HG03025 (cell line): ENCODE measurements at regions not wholly inside any gene's neighbourhood (a gene's known extent, or its start where the extent isn't known, plus 50 kb on each side); places are given as distances from the start of the nearest gene placed in this dataset.
"Not testable (repeated sequence)": the region's sequence is repeated elsewhere in the genome, so short reads cannot be mapped to it uniquely, and the experiment has no call there.

Experiments used
- ATAC-seq: cut with Tn5 transposase; IDR thresholded peaks from one replicate; pipeline ENCODE4 v1.9.1; 2021; ENCODE audit warnings: mild to moderate bottlenecking, moderate library complexity; ENCODE audit not compliant: unreplicated experiment, low FRiP score

- no peak for ATAC-seq
These were observed 232.5 kb downstream of the PARP8 start for GRCh38 chr5:50898966-50899365.

- ATAC-seq, result no peak
These were observed 234.6 kb downstream of the PARP8 start for GRCh38 chr5:50900952-50901510.

- no peak for ATAC-seq
These were observed 237.2 kb downstream of the PARP8 start for GRCh38 chr5:50903651-50904050.

GRCh38 chr5:50905996-50906570, 239.6 kb downstream of the PARP8 start:
- no peak for ATAC-seq

GRCh38 chr5:50920160-50920559, 253.7 kb downstream of the PARP8 start:
- ATAC-seq, result not testable (repeated sequence)

GRCh38 chr5:50921366-50922133, 255.1 kb downstream of the PARP8 start:
- ATAC-seq, result no peak

- ATAC-seq, result peak; percentile 91
These were observed 255.9 kb downstream of the PARP8 start for GRCh38 chr5:50922134-50922941.

GRCh38 chr5:50922942-50923767, 256.7 kb downstream of the PARP8 start:
- no peak for ATAC-seq

- no peak for ATAC-seq
These were observed 257.5 kb downstream of the PARP8 start for GRCh38 chr5:50923768-50924494.

- no peak for ATAC-seq
These were observed 261.5 kb downstream of the PARP8 start for GRCh38 chr5:50927953-50928352.

- no peak for ATAC-seq
These were observed 262.7 kb downstream of the PARP8 start for GRCh38 chr5:50929174-50929573.

- ATAC-seq, result no peak
These were observed 267.9 kb downstream of the PARP8 start for GRCh38 chr5:50934343-50934742.

GRCh38 chr5:50945139-50945538, 278.7 kb downstream of the PARP8 start:
- ATAC-seq, result no peak

- ATAC-seq, result no peak
These were observed 281.7 kb downstream of the PARP8 start for GRCh38 chr5:50947906-50948683.

- no peak for ATAC-seq
These were observed 286.9 kb downstream of the PARP8 start for GRCh38 chr5:50953290-50953689.

GRCh38 chr5:50958852-50959457, 292.5 kb downstream of the PARP8 start:
- no peak for ATAC-seq

- peak; percentile 67 for ATAC-seq
These were observed 296.8 kb downstream of the PARP8 start for GRCh38 chr5:50962934-50963872.
